H1 (cell line): ENCODE measurements at regions not wholly inside any gene's neighbourhood (a gene's known extent, or its start where the extent isn't known, plus 50 kb on each side); places are given as distances from the start of the nearest gene placed in this dataset.

Experiments
- CTCF ChIA-PET: fragments of 300-600 bp; sonication (Branson Sonifier 250); formaldehyde crosslinking; loops from one replicate; lab custom pipeline; 2021; ENCODE audit not compliant: partially characterized antibody; lab: Charles Lee
- POLR2A ChIA-PET: fragments of 300-600 bp; sonication (Branson Sonifier 250); formaldehyde crosslinking; loops from one replicate; lab custom pipeline; 2021; ENCODE audit warnings: inconsistent platforms; ENCODE audit not compliant: partially characterized antibody; lab: Charles Lee
- DNase-seq, 2 experiments: peaks; one replicate each; pipeline versions ENCODE4 v3.0.0 to v3.0.0-alpha.2; 2010 to 2022; ENCODE audit warnings: low spot score in 2 of 2, low read depth in 1 of 2, mixed read lengths in 1 of 2
- FAIRE-seq: peaks from 2 replicates; lab custom pipeline; 2011; peaks lifted over from hg19 to GRCh38; lab: Jason Lieb, UNC
- H2AFZ ChIP-seq: 2 replicates; pipeline ENCODE4 v1.8.1; 2012; ENCODE audit warnings: low read length, inconsistent platforms
- H2AK5ac ChIP-seq: 2 replicates; pipeline ENCODE4 v1.6.1; 2013; ENCODE audit warnings: low read depth, low read length
- H2BK120ac ChIP-seq: replicated peaks from 2 replicates; pipeline ENCODE3; 2013; ENCODE audit warnings: low read depth, low read length, inconsistent platforms
- H2BK12ac ChIP-seq: 2 replicates; pipeline ENCODE4 v1.6.1; 2013; ENCODE audit warnings: low read depth, low read length
- H2BK15ac ChIP-seq: 2 replicates; pipeline ENCODE4 v1.6.1; 2013; ENCODE audit warnings: low read length
- H2BK20ac ChIP-seq: 2 replicates; pipeline ENCODE4 v1.6.1; 2013; ENCODE audit warnings: low read length
- H2BK5ac ChIP-seq: 2 replicates; pipeline ENCODE4 v1.6.1; 2013; ENCODE audit warnings: low read depth, low read length
- H3K14ac ChIP-seq: 2 replicates; pipeline ENCODE4 v1.6.1; 2013; ENCODE audit warnings: inconsistent platforms; ENCODE audit not compliant: insufficient read length
- H3K18ac ChIP-seq: 2 replicates; pipeline ENCODE4 v1.6.1; 2013; ENCODE audit warnings: low read length; ENCODE audit errors: extremely low read depth
- H3K23ac ChIP-seq: 2 replicates; pipeline ENCODE4 v1.6.1; 2013; ENCODE audit warnings: inconsistent platforms; ENCODE audit not compliant: insufficient read length
- H3K23me2 ChIP-seq: 2 replicates; pipeline ENCODE4 v1.6.1; 2013; ENCODE audit warnings: low read depth, low read length
- H3K27ac ChIP-seq: 2 replicates; pipeline ENCODE4 v1.6.1; 2011; ENCODE audit warnings: low read depth, low read length, inconsistent platforms
- H3K27me3 ChIP-seq, 4 experiments: replicated peaks in 1 of 4; 1 replicate in 1 of 4; 2 replicates in 3 of 4; pipeline versions ENCODE4 v1.6.1 to v1.8.1; 2011 to 2013; ENCODE audit warnings: low read length in 3 of 4, mild to moderate bottlenecking in 3 of 4, inconsistent platforms in 2 of 4, mixed read lengths in 2 of 4, moderate library complexity in 1 of 4; ENCODE audit not compliant: control insufficient read depth in 3 of 4, insufficient read depth in 3 of 4; ENCODE audit errors: extremely low read depth in 1 of 4
- H3K36me3 ChIP-seq, 4 experiments: 2 replicates each; pipeline versions ENCODE4 v1.6.1 to v1.8.1; 2011 to 2013; ENCODE audit warnings: mild to moderate bottlenecking in 4 of 4, low read length in 3 of 4, moderate library complexity in 2 of 4, control low read depth in 1 of 4, inconsistent platforms in 1 of 4; ENCODE audit not compliant: insufficient read depth in 4 of 4, control insufficient read depth in 2 of 4
- H3K4ac ChIP-seq: replicated peaks from 2 replicates; pipeline ENCODE3; 2013; ENCODE audit warnings: low read length, low read depth, mixed read lengths, inconsistent platforms; ENCODE audit not compliant: insufficient read length
- H3K4me1 ChIP-seq, 4 experiments: replicated peaks in 1 of 4; 1 replicate in 1 of 4; 2 replicates in 3 of 4; pipeline versions ENCODE4 v1.6.1 to v1.8.1; 2011 to 2013; ENCODE audit warnings: low read length in 3 of 4, inconsistent platforms in 2 of 4, mixed read lengths in 1 of 4; ENCODE audit not compliant: insufficient read depth in 4 of 4, control insufficient read depth in 3 of 4
- H3K4me2 ChIP-seq, 2 experiments: 2 replicates each; pipeline versions ENCODE4 v1.6.1 to v1.8.1; 2011 to 2013; ENCODE audit warnings: low read depth in 2 of 2, low read length in 2 of 2, control low read depth in 1 of 2, inconsistent platforms in 1 of 2, mild to moderate bottlenecking in 1 of 2; ENCODE audit not compliant: insufficient read depth in 1 of 2
- H3K4me3 ChIP-seq, 4 experiments: fragments of 200-600, 300-600 bp in 1 of 4; sonication (generic), shearing (Covaris generic), sonication (Bioruptor Twin) in 1 of 4; 2 replicates each; pipeline versions ENCODE4 v1.5.1 to v1.8.1; 2011 to 2016; ENCODE audit warnings: low read length in 4 of 4, low read depth in 3 of 4, control low read depth in 2 of 4, inconsistent platforms in 2 of 4, mild to moderate bottlenecking in 2 of 4, mixed read lengths in 1 of 4, moderate library complexity in 1 of 4; ENCODE audit not compliant: insufficient read depth in 2 of 4; ENCODE audit errors: extremely low read depth in 1 of 4
- H3K56ac ChIP-seq: replicated peaks from 2 replicates; pipeline ENCODE3; 2013; ENCODE audit warnings: low read depth, mild to moderate bottlenecking, mixed read lengths, low read length, inconsistent platforms; ENCODE audit not compliant: insufficient read length
- H3K79me1 ChIP-seq: 2 replicates; pipeline ENCODE4 v1.6.1; 2013; ENCODE audit warnings: low read depth, low read length, control low read depth
- H3K79me2 ChIP-seq, 2 experiments: 2 replicates each; pipeline versions ENCODE4 v1.6.1 to v1.8.1; 2012 to 2013; ENCODE audit warnings: low read length in 2 of 2, mild to moderate bottlenecking in 2 of 2, inconsistent platforms in 1 of 2; ENCODE audit not compliant: insufficient read depth in 2 of 2, control insufficient read depth in 1 of 2
- H3K9ac ChIP-seq, 4 experiments: replicated peaks in 1 of 4; 1 replicate in 1 of 4; 2 replicates in 3 of 4; pipeline versions ENCODE4 v1.6.1 to v1.8.1; 2011 to 2013; ENCODE audit warnings: low read depth in 3 of 4, low read length in 3 of 4, control low read depth in 2 of 4, mild to moderate bottlenecking in 2 of 4, moderate library complexity in 2 of 4, inconsistent platforms in 1 of 4; ENCODE audit errors: extremely low read depth in 1 of 4
- H3K9me3 ChIP-seq, 2 experiments: 2 replicates each; pipeline versions ENCODE4 v1.6.1 to v1.8.1; 2012 to 2013; ENCODE audit warnings: mild to moderate bottlenecking in 2 of 2, moderate library complexity in 2 of 2, control low read depth in 1 of 2, inconsistent platforms in 1 of 2, low read depth in 1 of 2, low read length in 1 of 2, mixed read lengths in 1 of 2; ENCODE audit not compliant: insufficient read depth in 2 of 2
- H4K20me1 ChIP-seq, 2 experiments: replicated peaks in 1 of 2; 2 replicates each; pipeline versions ENCODE3 to v1.8.1; 2011 to 2013; ENCODE audit warnings: inconsistent platforms in 2 of 2, low read length in 2 of 2, mild to moderate bottlenecking in 1 of 2; ENCODE audit not compliant: insufficient read depth in 2 of 2, control insufficient read depth in 1 of 2
- H4K5ac ChIP-seq: 2 replicates; pipeline ENCODE4 v1.6.1; 2013; ENCODE audit warnings: low read length, low read depth, mixed read lengths, inconsistent platforms; ENCODE audit not compliant: insufficient read length
- H4K8ac ChIP-seq: 2 replicates; pipeline ENCODE4 v1.8.0; 2013; ENCODE audit warnings: mild to moderate bottlenecking, moderate library complexity, low read length, inconsistent platforms; ENCODE audit not compliant: insufficient read depth; ENCODE audit errors: extremely low read depth
- H4K91ac ChIP-seq: replicated peaks from 2 replicates; pipeline ENCODE3; 2013; ENCODE audit warnings: low read length, mixed read lengths, inconsistent platforms; ENCODE audit not compliant: insufficient read length
- CBX8 ChIP-seq: fragments of 300-800, 300-1000 bp; sonication (generic); IDR thresholded peaks from 2 replicates; pipeline ENCODE4 v1.7.1; 2016; ENCODE audit warnings: low read depth, low read length, borderline replicate concordance
- EZH2 ChIP-seq: fragments of 200-600 bp; sonication (generic); IDR thresholded peaks from 2 replicates; pipeline ENCODE4 v1.7.1; 2012; ENCODE audit warnings: low read depth, mild to moderate bottlenecking, moderate library complexity, low read length, inconsistent platforms; ENCODE audit not compliant: severe bottlenecking
- NANOG ChIP-seq: IDR thresholded peaks from 2 replicates; pipeline ENCODE4 v1.6.1; 2011; ENCODE audit warnings: low read length, low read depth, mild to moderate bottlenecking, inconsistent platforms; ENCODE audit not compliant: insufficient read depth, poor library complexity, severe bottlenecking
- SUZ12 ChIP-seq: fragments of 200-600 bp; sonication (generic); IDR thresholded peaks from 2 replicates; pipeline ENCODE4 v1.6.1; 2012; ENCODE audit warnings: mild to moderate bottlenecking, inconsistent platforms, low read length, moderate library complexity, mixed read lengths
- TCF12 ChIP-seq: IDR thresholded peaks from 2 replicates; pipeline ENCODE4 v1.6.1; 2011; ENCODE audit warnings: low read depth, mild to moderate bottlenecking, low read length
- TEAD4 ChIP-seq: IDR thresholded peaks from 2 replicates; pipeline ENCODE4 v1.6.1; 2012; ENCODE audit warnings: low read depth, low read length, inconsistent platforms, mixed read lengths
- WGBS, 2 experiments: shearing (Covaris generic) in 1 of 2; methylation state at CpG; one replicate each; pipeline versions ENCODE4 v1.1.6 to v1.1.7; 2013 to 2015; ENCODE audit warnings: low lambda C conversion rate in 2 of 2, mixed read lengths in 2 of 2, inconsistent platforms in 1 of 2, low coverage in 1 of 2, missing lambda C conversion rate in 1 of 2; ENCODE audit not compliant: insufficient replicate concordance in 2 of 2, insufficient coverage in 1 of 2, insufficient read length in 1 of 2; ENCODE audit errors: extremely low coverage in 1 of 2, missing lambda C conversion rate in 1 of 2; 5-methylcytosine and 5-hydroxymethylcytosine counted together
- TF ChIP-seq, protein P1 (sequence below): IDR thresholded peaks from 2 replicates; pipeline ENCODE4 v1.6.1; 2012; ENCODE audit warnings: inconsistent platforms

DNA sequence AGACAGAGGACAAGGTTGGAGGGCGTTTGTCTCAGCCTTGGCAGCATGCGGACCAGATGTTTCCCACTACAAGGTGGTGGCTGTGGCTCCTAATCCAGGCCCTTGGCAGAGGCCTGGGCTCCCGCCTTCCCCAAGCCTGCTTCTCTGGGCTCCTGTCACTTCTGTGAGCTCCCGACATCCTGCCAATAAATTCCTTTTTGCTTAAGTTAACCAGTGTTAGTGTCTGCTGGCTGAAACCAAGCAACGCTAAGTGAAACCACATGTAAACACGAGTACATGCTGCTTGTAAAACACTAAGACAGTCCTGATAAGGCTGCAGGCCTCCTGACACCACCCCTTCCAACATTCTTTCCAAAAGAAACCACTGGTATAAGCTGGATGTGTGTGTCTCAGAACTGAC is 263.6 kb upstream of the ZMIZ1 start:
- Histone ChIP-seq H3K79me2 (no peaks in the 10 kb centered on the region), H3K4me1 (peaks cover 0 to 2% (median 0%) of the 10 kb centered on the region in 4 experiments; a peak in 1 of 7 replicates), H2BK5ac (no peak overlapping the region), H3K4ac (no peak overlapping the region), H4K8ac (no peak overlapping the region), H3K23me2 (no peaks in the 10 kb centered on the region), H2BK12ac (no peak overlapping the region), H3K4me2 (no peak overlapping the region), H2BK20ac (no peak overlapping the region), H3K4me3 (no peak overlapping the region), H3K14ac (no peak overlapping the region), H3K18ac (no peak overlapping the region)
- ChIA-PET POLR2A (no interaction called here), CTCF (no interaction called here)
- no peak for TF ChIP-seq TCF12
- TF ChIP-seq TEAD4: no peak
- TF ChIP-seq NANOG: no peak
- no peak for TF ChIP-seq EZH2
- TF ChIP-seq, protein P1, sequence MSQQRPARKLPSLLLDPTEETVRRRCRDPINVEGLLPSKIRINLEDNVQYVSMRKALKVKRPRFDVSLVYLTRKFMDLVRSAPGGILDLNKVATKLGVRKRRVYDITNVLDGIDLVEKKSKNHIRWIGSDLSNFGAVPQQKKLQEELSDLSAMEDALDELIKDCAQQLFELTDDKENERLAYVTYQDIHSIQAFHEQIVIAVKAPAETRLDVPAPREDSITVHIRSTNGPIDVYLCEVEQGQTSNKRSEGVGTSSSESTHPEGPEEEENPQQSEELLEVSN: no peak
- TF ChIP-seq CBX8: no peak
- no peak for TF ChIP-seq SUZ12
- TF ChIP-seq, all 59 proteins: peak for 0
- Histone ChIP-seq H3K56ac (no peak overlapping the region), H4K91ac (no peak overlapping the region), H2BK120ac (no peak overlapping the region), H2AFZ (no peak overlapping the region), H3K9me3 (no peaks in the 10 kb centered on the region), H3K36me3 (no peaks in the 10 kb centered on the region), H3K27ac (no peak overlapping the region), H3K9ac (no peak overlapping the region), H3K23ac (no peak overlapping the region), H2AK5ac (no peak overlapping the region), H3K79me1 (no peaks in the 10 kb centered on the region), H3K27me3 (no peaks in the 10 kb centered on the region), H4K5ac (no peak overlapping the region), H4K20me1 (peaks cover 0 to 1% of the 10 kb centered on the region in 2 experiments), H2BK15ac (no peak overlapping the region)
- FAIRE-seq: no peak
- DNase-seq: no peak
- 84% methylated on average over 6 of the region's 6 CpGs; no CpG with 5 or more reads in 1 of the 2 experiments for WGBS, 2 experiments
